ENCODE measurements at regions not wholly inside any gene's neighbourhood (a gene's known extent, or its start where the extent isn't known, plus 50 kb on each side); places are given as distances from the start of the nearest gene placed in this dataset.

DNA sequence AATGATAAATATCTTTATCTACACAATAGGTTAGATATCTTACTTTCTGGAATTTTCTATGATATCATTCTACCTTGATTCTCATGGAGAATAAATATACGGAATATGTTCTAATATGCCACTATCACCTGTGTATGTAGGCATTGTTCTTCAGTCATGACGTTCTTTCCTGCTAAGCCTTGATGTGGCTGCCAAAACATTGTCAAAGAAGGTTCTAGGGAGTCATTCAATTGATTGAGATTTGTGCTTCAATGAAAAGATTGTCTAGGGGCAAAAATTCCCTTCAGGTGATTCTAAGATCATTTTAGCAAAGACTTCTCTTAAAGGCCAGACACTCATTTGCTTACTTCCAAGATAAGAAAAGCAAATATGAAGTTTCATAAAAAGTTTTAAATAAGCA is 118.1 kb downstream of the MAT2B start:
- Histone ChIP-seq H2AFZ (ENCODE audit: low read depth, low read length, severe bottlenecking) (no peak overlapping the region), H3K36me3 (ENCODE audit: low read length) (no peaks in the 10 kb centered on the region), H3K9me3 (ENCODE audit: insufficient read depth, low read length) (no peaks in the 10 kb centered on the region), H3F3A (ENCODE audit: insufficient read depth) (no peaks in the 10 kb centered on the region), H3K9me2 (replicated peaks; ENCODE audit: insufficient read depth, low read length) (no peaks in the 10 kb centered on the region), H4K20me1 (ENCODE audit: low read depth, low read length) (no peaks in the 10 kb centered on the region), H3K9ac (ENCODE audit: low read length) (no peak overlapping the region), H3K27me3 (ENCODE audit: low read length) (no peaks in the 10 kb centered on the region), H3K27ac (ENCODE audit: low read depth, low read length) (no peak overlapping the region), H3K79me2 (ENCODE audit: insufficient read depth, low read length) (no peaks in the 10 kb centered on the region), H3K4me2 (ENCODE audit: low read depth, low read length, poor library complexity, severe bottlenecking) (no peak overlapping the region), H3K4me3 (ENCODE audit: insufficient read depth, low read length, poor library complexity, severe bottlenecking) (no peak overlapping the region)
- TF ChIP-seq, protein P1, sequence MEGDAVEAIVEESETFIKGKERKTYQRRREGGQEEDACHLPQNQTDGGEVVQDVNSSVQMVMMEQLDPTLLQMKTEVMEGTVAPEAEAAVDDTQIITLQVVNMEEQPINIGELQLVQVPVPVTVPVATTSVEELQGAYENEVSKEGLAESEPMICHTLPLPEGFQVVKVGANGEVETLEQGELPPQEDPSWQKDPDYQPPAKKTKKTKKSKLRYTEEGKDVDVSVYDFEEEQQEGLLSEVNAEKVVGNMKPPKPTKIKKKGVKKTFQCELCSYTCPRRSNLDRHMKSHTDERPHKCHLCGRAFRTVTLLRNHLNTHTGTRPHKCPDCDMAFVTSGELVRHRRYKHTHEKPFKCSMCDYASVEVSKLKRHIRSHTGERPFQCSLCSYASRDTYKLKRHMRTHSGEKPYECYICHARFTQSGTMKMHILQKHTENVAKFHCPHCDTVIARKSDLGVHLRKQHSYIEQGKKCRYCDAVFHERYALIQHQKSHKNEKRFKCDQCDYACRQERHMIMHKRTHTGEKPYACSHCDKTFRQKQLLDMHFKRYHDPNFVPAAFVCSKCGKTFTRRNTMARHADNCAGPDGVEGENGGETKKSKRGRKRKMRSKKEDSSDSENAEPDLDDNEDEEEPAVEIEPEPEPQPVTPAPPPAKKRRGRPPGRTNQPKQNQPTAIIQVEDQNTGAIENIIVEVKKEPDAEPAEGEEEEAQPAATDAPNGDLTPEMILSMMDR (IDR thresholded peaks at IDR 0.05; ENCODE audit: insufficient read depth, low read length, poor library complexity, severe bottlenecking) = no peak
- no peak for TF ChIP-seq EZH2phosphoT487 (conservative IDR thresholded peaks at IDR 0.05; ENCODE audit: low read length)

DNA sequence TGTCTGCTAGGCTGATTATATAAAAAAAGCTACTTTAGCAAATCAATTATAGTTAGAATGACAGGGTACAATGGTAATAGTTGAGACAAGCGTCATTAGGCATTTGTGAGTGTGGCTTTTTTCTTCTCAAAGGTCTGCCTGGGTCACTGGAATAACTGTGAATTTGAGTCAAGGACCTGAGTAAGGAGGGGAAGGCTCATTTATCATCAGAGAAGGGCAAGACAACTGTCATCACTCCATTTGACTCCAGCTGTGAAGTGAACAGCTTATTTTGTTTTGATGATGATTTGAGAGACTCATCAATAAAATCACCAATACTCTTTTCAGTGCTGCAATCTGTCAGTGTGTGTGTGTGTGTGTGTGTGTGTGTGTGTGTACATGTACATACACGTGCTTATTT is 118.6 kb downstream of the MAT2B start:
- no peaks in the 10 kb centered on the region for H3K9me3 ChIP-seq (ENCODE audit: insufficient read depth, low read length)
- no peaks in the 10 kb centered on the region for H3K36me3 ChIP-seq (ENCODE audit: low read length)
- H3K9ac ChIP-seq (ENCODE audit: low read length) = no peak overlapping the region
- H3K9me2 ChIP-seq (replicated peaks; ENCODE audit: insufficient read depth, low read length) = no peaks in the 10 kb centered on the region
- no peaks in the 10 kb centered on the region for H3K27me3 ChIP-seq (ENCODE audit: low read length)
- no peak overlapping the region for H2AFZ ChIP-seq (ENCODE audit: low read depth, low read length, severe bottlenecking)
- H3K79me2 ChIP-seq (ENCODE audit: insufficient read depth, low read length) = no peaks in the 10 kb centered on the region
- H4K20me1 ChIP-seq (ENCODE audit: low read depth, low read length) = no peaks in the 10 kb centered on the region
- TF ChIP-seq EZH2phosphoT487 (conservative IDR thresholded peaks at IDR 0.05; ENCODE audit: low read length) = no peak
- TF ChIP-seq, protein P1 (IDR thresholded peaks at IDR 0.05; ENCODE audit: insufficient read depth, low read length, poor library complexity, severe bottlenecking) = no peak
- no peak overlapping the region for H3K4me3 ChIP-seq (ENCODE audit: insufficient read depth, low read length, poor library complexity, severe bottlenecking)
- H3F3A ChIP-seq (ENCODE audit: insufficient read depth) = no peaks in the 10 kb centered on the region
- no peak overlapping the region for H3K4me2 ChIP-seq (ENCODE audit: low read depth, low read length, poor library complexity, severe bottlenecking)
- no peak overlapping the region for H3K27ac ChIP-seq (ENCODE audit: low read depth, low read length)

DNA sequence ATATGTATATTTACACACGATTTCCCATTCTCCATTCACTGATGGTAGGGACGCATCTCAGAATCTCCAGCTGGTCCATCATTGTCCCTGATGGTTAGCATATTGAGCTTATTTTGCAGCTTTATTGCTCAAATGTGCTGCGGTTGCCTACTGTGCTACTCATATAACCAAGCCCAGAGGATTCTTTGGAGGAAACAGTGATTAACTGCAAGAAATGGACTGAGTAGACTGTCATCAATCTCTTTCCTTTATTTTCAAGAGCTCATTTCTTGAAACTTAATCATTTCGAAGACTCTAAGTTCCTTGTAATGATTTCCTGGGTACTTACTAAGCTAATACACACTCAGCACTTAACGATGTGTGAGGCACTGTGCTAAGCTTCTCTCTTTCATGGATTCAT is 119.0 kb downstream of the MAT2B start:
- Histone ChIP-seq H3K36me3 (ENCODE audit: low read length) (no peaks in the 10 kb centered on the region), H3K27ac (ENCODE audit: low read depth, low read length) (no peak overlapping the region), H3F3A (ENCODE audit: insufficient read depth) (no peaks in the 10 kb centered on the region), H3K79me2 (ENCODE audit: insufficient read depth, low read length) (no peaks in the 10 kb centered on the region), H3K9ac (ENCODE audit: low read length) (no peak overlapping the region), H3K4me2 (ENCODE audit: low read depth, low read length, poor library complexity, severe bottlenecking) (no peak overlapping the region), H3K9me2 (replicated peaks; ENCODE audit: insufficient read depth, low read length) (no peaks in the 10 kb centered on the region), H4K20me1 (ENCODE audit: low read depth, low read length) (no peaks in the 10 kb centered on the region), H3K4me3 (ENCODE audit: insufficient read depth, low read length, poor library complexity, severe bottlenecking) (no peak overlapping the region), H2AFZ (ENCODE audit: low read depth, low read length, severe bottlenecking) (no peak overlapping the region), H3K27me3 (ENCODE audit: low read length) (no peaks in the 10 kb centered on the region), H3K9me3 (ENCODE audit: insufficient read depth, low read length) (no peaks in the 10 kb centered on the region)
- TF ChIP-seq, protein P1 (IDR thresholded peaks at IDR 0.05; ENCODE audit: insufficient read depth, low read length, poor library complexity, severe bottlenecking) = no peak
- no peak for TF ChIP-seq EZH2phosphoT487 (conservative IDR thresholded peaks at IDR 0.05; ENCODE audit: low read length)

Measured in SU-DHL-6 (cell line).